Myocyte (in vitro differentiated cells): ENCODE measurements at regions not wholly inside any gene's neighbourhood (a gene's known extent, or its start where the extent isn't known, plus 50 kb on each side); places are given as distances from the start of the nearest gene placed in this dataset.

Source experiments
- DNase-seq: peaks from one replicate; pipeline ENCODE4 v3.0.0-alpha.2; 2012; ENCODE audit warnings: low read depth

DNA sequence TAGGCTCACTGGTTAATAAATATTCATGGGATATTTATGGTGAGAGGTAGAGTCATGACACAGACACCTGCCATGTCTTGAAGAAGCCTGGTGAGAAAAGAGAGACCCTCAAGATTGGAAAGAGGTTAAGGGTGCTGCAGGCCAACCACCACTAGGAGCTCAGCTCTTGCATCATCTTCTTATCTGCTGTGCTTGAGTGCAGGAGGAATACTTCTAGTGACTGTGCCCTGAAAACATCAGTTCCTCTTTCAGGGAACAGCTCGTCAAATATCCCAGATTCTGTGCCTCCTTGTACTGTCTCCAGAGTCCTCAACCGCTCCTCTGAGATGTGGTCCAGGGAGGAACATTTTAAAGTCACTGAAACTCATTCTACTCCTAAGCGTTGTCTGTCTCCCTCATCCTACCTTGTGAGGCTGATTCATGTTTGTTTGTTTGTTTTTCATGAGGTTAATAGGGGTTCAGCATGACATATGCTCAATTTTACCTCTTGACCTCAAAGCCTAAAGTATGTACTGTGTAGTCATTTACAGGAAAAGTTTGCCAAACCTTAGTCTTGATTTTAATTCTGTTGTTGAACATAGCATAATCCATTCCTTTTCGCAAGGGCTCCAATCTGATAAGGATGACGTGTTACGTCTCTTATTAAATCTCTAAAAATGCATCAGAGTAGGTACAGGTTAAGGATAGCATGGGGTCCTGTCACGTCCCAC is 293.1 kb downstream of the C7orf25 start:
- DNase-seq: no peak

DNA sequence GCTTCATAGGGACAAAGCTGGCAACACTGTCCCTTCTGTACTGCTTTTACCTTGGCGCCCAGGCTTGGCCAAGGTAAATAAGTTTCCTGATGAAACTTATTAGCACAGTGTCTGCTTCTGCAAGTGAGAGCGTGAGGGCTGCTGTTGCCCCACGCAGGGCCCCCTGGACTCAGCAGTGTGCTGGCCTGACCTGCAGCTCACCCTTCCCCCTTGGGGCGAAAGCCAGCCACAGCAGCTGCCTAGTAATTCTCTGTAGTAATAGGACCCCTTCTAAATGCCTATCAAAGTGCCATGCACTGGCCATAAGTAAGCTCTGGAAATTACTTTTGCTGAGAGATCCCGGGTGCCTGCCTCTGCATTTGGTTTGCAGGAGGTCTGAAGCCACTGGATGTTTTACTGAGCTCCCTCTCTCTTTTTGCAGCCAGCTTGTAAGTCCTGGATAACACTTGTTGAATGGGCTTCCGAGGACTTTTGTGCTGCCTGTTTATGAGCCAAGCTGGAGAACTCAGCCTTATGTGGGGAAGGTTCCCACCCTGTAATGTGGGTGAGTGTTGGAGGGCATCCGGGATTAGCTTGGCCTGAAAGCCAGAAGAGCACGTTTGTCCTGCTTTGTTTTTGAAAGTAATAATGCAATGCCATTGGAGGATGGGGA is 293.9 kb downstream of the C7orf25 start:
- DNase-seq: peak; percentile 39

DNA sequence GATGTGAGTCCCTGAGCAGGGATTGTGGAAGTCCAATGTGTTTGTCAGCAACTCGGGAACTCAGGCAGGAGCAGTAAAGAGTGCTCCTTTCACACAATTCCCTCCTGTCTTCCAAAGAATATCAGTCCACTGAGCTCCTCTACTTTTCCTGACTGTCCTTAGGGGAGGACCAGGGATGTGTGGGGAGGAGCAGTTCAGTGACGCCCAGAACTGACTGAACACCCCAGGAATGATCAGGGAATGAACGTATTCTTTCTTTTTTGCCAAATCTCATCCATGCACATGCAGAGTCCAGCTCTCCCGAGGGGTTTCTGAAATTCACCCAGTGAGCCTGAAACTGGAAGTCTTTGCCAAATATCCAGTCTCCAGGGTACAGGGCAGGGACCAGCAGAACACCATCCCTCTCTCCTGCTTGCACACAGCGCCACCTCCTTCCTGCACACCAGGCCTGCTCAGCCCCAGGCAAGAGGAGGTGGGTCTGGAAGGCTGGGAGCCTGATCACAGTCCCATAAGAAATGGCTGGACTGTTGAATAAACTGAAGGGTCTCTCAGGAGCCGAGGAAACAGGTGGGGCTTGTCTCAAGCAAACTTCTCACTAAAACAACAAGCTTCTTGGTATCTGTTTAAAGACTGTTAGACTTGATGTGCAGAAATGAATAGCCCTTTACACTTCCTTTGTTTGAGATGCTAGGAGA is 294.7 kb downstream of the C7orf25 start:
- no peak for DNase-seq

DNA sequence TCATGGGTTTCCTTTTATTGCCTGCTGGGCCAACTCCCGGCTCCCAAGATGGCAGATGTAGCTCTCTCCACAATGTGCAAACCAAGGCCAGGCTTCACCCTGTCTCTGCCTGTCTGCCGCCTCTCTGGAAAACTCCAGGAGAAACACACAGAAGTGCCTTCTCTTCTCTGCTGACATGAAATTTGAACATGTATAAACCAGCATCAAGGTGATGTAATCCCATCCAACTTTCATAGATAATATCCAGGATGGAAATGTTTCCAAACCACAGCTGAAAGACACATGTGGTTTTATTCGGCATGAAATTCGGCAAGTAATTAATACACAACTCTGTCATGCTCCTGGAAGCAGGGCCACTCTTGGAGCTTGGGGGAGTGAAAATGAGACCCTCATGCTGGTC is 297.2 kb downstream of the C7orf25 start:
- no peak for DNase-seq

DNA sequence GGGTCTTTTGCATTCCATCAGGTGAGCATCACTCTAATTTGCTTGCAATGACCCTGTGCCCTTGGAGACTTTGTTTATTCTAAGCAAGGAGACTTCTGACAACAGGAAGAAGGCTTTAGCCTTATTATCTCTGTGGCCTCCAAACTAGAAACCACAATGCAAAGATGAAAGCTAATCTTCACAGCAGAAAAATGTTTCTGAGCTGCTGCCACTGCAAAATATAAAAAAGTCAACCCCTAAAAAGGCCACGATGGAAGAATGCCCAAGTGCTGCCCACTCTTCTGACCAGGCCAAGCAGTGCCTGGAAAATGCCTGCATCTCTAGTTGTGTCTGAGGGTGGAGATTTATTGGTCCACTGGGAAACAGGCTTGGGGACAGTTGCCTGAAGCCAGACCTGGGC is 299.9 kb downstream of the C7orf25 start:
- no peak for DNase-seq

DNA sequence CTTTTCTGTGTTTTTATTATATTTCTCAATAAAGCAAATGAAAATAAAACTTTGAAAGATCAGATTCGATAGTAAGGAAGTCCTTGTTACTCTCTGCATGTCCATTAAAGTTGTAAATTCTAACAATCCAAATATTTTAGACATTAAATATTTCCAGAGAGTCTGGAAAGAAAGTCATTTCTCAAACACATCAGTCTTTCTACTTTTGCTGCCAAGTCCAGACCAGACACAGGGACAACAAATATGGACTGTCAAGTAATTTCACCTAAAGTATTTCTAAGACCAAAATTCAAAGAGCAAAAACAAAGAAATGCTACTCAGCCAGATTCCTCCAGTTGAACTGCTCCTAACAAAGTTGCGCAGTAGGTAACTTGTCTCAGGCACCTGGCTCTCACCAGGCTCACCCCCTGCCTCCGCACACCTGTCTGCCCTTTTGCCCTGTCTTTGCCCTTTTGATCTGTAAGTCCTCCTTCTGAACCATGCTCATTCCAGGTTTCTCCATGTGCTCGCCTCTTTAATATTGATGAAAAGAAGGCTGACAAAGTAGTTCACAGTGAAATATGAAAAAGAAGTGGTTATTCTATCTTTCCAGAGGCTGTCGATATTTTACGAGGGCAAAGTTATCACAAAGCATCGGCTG is 300.5 kb downstream of the C7orf25 start:
- DNase-seq: no peak

DNA sequence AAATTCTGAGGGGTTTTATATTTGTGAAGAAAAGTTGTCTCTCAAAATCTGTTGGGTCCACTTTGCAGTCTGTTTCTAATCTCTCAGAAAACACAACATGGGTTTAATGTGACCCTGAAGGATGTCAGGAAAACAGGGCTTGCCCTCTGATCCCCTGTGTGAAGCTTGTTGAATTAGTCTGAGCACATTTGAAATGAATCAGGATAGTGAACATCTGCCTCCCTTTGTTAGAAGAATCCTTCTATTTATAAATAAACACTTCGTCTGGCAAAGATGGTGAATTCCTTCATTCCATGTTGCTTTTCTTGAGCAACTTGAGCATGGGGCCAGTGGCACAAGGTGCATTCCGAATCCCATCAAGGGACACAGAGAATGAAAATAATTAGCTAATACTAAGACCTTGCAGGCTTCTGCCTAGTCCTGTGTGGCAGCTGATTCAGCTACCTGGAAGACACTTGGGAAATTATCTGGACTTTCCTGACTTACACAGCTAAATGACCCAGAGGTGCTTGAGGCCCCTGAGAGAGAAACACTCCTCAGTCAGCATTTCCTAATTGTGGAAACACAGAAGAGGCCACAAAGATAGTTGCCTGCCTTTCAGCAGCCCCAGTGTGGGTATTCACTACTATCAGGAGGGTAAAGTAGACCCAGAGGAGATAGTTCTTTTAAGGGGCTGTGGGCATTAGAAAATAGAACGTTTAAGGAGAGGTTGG is 305.5 kb downstream of the C7orf25 start:
- DNase-seq: no peak

DNA sequence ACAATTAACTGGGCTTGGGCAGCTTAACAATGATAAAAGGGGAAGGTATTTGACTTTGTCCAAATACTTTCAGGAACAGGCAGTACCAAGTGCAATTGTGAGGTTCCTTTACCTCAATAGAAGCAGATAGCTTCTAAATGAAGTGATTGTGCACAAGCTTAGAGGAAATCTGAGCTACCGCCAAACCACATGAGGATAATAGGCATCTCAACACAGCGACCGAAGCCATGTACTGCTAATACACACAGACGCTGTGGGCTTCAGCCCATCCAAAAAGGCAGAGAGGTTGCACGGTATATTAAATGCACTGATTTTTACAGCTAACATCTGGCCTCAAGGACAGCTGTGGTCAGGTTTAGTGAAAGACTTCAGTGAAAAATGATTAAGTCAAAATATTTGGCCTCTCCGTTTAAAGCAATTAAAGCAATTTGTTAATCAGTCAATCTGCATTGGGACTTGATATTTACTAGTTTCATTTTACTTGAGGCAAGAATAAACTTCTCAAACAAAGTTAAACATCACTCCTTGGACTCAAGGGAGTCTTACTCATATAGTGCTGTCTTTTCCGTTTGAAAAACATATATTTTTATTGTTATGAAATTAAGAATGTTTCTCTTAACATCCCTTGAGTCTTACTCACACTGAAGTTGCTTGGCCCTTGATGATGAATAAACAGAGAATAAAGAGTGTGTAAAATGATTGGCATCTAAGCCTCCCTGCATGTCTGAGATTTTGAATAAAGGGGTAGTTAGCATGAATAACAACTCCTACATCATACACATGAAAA is 306.3 kb downstream of the C7orf25 start:
- DNase-seq: peak; percentile 43

DNA sequence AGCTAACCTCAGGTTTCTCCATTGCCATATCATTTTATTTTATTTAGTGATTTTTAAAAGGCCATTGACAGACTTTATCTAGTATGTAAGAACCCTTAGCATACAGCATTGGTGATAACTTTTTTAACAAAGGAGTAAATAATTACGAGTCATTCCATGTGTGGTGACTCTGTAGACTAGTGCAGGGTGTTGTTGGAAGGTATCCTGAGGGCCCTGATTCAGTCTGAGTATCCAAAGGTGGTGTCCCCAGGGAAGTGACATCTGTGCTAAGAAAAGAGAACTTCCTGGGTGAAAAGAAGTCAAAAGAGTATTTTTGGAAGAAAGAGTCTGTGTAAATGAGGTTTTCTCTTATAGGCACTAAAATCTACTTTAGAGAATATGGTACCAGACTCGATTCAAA is 308.4 kb downstream of the C7orf25 start:
- DNase-seq: no peak

DNA sequence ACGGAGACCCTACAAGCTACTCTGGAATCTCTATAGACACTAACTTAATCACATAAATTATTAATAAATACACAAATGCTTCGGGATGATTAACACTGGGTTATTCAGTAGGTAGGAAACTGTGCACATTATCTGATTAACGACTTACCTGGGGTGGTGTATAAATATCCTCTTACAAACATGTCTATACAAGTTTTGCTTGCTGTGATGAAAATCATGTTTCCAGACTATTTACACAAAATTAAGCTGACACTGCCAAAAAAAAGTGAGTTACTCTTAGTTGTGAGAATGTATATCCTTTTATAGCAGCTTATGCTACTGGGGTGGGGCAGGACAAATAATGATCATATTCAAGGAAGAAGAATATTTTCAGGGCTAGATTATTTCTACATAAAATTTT is 314.6 kb downstream of the C7orf25 start:
- DNase-seq: no peak

DNA sequence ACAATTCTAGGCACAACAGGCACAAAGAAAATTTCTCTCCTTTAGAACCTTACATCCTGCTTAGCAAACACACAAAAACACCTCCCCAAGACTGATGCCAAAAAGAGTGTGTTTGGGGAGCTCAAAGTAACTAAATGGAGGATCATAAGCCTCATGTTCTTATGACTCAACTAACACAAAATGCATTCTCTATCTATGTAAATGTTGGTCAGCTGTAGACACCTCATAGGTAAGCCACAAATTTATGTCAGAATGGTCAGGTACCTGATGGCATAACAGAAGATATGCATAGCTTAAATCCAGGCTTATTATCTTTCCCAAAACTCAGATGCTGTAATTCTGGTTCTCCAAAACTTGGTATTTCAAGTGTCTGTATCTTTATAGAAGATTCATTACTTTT is 315.1 kb downstream of the C7orf25 start:
- DNase-seq: no peak

DNA sequence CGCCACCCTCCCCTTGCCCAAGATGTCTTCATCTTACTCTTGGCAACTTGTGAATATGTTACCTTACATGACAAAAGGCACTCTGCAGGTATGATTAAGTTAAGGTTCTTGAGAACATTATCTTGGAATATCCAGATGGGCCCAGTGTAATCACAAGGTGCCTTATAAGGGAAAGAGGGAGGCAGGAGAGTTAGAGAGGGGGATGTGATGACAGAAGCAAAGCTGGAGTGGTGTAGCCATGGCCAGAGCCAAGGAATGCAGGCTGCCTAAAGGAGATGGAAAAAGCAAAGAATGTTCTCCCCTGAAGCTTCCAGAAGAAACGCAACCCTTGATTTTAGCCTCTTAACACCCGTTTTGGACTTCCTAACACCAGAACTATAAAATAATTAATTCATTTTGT is 318.0 kb downstream of the C7orf25 start:
- DNase-seq: no peak

DNA sequence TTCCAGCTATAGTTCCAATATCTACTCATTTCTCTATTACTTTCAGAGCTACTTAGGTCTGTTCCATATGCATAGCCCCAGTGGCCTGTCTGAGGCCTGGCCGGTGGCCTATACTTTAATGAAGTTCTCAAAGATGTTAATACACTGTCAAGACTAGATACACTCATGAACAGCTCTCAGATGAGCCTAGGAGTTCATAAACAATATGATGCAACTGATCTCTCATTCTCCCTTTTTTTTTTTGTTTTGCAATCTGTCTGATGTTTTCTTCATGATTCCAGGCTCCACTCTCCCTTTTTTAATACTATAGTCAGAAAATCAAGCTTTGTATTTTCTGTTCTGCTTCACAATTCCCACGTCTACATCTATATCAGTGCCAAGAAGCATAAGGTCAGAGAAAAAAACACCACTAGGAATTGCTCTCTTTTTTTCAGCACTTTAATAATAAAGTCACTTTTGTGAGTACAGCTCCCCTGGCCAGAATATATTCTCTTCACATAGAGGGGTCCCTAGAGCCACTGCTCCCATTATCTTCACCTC is 321.0 kb downstream of the C7orf25 start:
- no peak for DNase-seq

DNA sequence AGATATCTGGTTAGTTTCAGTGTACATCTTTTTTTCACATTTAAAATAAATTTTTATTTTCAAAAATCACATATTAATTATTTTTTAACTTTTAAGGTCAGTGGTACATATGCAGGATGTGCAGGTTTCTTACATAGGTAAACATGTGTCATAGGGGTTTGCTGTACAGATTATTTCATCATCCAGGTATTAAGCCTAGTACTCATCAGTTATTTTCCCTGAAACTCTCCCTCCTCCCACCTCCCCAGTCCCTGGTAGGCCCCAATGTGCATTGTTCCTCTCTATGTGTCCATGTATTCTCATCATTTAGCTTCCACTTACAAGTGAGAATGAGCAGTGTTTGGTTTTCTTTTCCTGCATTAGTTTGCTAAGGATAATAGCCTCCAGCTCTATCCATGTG is 323.0 kb downstream of the C7orf25 start:
- DNase-seq: no peak

DNA sequence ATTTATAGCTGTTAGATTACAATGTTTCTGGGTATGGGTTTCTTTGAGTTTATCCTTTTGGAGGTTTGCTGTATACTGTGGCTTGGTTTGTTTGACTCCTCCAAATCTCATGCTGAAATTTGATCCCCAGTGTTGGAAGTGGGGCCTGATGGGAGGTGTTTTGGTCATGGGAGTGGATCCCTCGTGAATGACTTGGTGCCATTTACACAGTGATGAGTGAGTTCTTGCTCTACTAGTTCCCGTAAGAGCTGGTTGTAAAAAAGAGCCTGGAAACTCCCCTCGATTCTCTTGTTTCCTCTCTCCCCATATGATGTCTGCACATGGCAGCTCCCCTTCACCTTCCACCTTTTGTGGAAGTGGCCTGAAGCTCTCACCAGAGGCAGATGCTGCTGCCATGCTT is 324.1 kb downstream of the C7orf25 start:
- DNase-seq: no peak

DNA sequence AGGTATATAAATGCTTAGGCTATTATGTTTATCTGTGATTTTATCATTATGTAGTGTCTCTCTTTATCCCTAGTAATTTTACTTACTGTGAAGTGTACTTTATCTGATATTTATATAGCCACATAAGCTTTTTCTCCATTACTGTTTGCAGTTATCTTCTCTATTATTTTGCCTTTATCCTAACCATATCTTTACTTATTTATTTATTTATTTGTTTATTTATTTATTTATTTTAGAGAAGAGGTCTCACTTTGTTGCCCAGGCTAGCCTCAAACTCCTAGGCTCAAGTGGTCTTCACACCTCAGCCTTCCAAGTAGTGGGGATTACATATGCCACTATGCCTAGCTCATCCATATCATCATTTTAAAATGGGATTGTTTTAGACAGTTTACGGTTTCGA is 331.8 kb downstream of the C7orf25 start:
- DNase-seq: no peak

DNA sequence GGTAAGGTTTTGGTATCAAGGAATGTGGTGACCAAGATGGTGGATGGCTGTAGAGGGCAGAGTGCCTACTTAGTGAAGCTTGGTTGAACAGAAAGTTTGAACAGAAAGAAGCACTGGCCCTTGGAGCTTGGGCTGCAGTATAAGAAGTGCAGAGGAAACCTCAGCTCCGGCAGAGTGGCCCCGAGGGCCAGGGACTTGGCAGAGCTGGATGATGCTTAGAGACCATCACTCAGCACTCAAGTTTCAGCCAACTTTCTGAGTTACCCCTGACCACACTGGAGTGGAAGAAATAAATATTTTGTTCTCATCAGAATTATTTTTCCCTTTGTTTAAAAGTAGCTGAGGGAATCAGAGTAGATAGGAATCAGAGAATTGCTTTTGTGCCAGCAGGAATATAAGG is 336.7 kb downstream of the C7orf25 start:
- DNase-seq: no peak

DNA sequence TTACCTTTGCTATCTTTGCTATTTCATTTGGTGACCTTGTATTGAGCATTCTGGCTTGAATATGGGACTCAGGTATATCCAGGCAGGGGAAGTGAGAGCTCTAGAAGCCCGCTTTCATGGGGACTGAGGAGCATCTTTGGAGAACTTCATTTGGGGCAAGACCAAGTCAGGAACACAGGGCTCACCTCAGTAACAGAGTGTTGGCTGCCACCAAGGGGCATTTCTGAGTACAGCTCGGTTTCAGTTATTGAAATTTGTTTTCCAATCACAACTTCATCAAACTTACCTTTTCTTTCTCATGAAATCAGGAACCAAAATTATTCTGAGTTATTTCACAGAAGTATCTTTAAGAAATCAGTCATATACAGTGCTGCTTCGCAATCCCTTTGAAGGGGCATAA is 337.2 kb downstream of the C7orf25 start:
- DNase-seq: no peak

DNA sequence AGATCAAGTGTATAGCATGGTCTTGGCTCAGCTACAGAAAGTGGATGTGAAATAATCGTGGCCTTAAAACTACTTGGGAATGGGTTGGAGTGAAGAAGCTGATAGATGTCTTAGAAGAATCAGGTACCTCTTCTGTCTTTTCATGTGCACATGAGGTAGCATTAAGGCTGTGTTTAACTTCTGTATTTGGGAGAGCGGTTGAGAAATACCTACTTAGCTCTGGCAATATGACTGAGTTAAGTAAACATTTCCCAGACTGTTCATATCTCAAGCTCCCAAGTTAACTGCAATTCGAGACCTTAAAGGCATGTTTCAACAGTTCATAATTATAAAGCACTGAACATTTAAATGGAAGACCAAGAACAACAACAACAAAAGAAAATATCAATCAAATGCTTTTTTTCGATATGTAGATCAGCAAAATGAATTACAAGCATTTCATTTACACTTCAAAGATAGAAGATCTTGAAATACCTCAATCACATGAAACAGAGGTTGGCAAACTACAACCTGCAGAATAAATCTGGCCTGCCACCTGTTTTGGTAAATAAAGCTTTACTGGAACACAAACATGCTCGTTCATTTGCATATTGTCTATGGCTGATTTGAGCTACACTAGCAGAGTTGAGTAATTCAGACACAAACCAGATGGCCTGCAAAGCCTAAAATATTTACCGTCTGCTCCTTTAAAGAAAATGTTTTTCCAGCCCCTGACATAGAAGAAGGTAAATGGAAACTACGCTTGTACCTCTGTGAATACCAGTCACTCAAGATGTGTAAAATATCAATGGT is 337.1 kb upstream of the GLI3 start:
- DNase-seq: no peak

DNA sequence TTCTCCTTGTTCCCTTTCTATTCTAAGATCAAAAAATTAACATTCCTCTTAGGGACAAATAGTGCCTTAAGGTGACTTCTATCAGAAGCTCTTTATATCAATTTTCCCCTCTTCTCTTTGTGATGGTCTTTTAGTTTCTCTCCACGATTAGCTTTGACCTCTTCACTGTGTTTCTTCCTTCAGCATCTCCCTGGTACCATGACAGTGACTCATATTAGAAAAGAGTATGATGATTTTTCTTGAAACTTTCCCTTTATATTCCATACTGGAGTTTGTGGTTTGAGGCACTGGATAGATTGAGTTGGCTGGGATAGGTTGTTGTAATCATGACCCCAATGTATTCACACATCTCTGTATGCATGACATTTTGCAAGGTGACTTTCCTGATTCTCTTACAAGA is 335.6 kb upstream of the GLI3 start:
- DNase-seq: no peak
